ENCODE measurements at regions not wholly inside any gene's neighbourhood (a gene's known extent, or its start where the extent isn't known, plus 50 kb on each side); places are given as distances from the start of the nearest gene placed in this dataset.

GRCh38 chr6:82062219-82062618 lies 185.3 kb downstream of the IBTK start:
- no peak for TF ChIP-seq CTCF (IDR thresholded peaks at IDR 0.05; ENCODE audit: extremely low read depth, insufficient read depth, missing control alignments)
- in situ Hi-C loops (cut with MboI; ENCODE audit: low pct_unique_long_range_greater_than_20kb, low sequenced_read_pairs, unreplicated experiment) = no loop called here
- DNase-seq (ENCODE audit: low spot score) = no peak

GRCh38 chr6:82057846-82058554 lies 189.5 kb downstream of the IBTK start:
- TF ChIP-seq CTCF (IDR thresholded peaks at IDR 0.05; ENCODE audit: extremely low read depth, insufficient read depth, missing control alignments) = no peak
- in situ Hi-C loops (cut with MboI; ENCODE audit: low pct_unique_long_range_greater_than_20kb, low sequenced_read_pairs, unreplicated experiment) = no loop called here
- DNase-seq (ENCODE audit: low spot score) = no peak

- no peak for DNase-seq (ENCODE audit: low spot score)
- in situ Hi-C loops (cut with MboI; ENCODE audit: low pct_unique_long_range_greater_than_20kb, low sequenced_read_pairs, unreplicated experiment) = no loop called here
- TF ChIP-seq CTCF (IDR thresholded peaks at IDR 0.05; ENCODE audit: extremely low read depth, insufficient read depth, missing control alignments) = no peak
Measured at GRCh38 chr6:82056567-82056966, 191.0 kb downstream of the IBTK start.

DNA sequence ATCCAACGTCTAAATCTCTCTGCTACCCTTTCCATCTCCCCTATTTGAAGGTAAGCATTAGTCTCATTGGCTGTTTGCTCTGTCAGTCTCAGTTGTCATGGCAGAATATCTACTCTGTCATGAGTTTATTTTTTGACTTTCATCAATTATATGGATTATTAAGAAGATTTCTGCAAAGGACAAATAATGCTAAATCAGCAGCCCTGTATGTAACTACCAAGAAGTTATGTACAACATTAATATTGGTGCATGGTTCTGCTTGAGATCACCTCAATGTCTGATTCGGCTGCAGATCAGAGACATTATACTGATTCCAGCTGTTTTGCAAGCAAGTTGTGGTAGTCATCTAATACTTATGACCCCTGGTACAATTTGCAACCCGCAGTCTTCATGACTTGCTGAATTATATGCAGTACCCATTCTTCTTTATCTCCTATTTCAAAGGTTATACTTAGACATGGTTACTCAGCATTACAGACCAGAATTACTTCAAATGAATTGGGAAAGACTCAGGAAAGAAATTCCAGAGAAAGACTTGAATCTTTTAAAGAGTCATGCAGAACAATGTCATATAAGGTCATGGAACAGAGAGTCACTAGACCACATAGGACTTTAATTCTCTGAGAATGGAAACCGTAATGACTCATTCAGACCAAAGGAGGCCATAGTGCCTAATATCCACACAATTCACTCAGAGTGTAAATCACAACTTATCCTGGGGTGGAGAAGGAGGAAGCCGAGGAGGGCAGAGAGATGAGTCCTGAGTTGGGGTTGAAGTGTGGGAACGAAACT lies 201.4 kb downstream of the IBTK start:
- in situ Hi-C loops (cut with MboI; ENCODE audit: low pct_unique_long_range_greater_than_20kb, low sequenced_read_pairs, unreplicated experiment) = no loop called here
- no peak for DNase-seq (ENCODE audit: low spot score)
- TF ChIP-seq CTCF (IDR thresholded peaks at IDR 0.05; ENCODE audit: extremely low read depth, insufficient read depth, missing control alignments) = no peak

DNA sequence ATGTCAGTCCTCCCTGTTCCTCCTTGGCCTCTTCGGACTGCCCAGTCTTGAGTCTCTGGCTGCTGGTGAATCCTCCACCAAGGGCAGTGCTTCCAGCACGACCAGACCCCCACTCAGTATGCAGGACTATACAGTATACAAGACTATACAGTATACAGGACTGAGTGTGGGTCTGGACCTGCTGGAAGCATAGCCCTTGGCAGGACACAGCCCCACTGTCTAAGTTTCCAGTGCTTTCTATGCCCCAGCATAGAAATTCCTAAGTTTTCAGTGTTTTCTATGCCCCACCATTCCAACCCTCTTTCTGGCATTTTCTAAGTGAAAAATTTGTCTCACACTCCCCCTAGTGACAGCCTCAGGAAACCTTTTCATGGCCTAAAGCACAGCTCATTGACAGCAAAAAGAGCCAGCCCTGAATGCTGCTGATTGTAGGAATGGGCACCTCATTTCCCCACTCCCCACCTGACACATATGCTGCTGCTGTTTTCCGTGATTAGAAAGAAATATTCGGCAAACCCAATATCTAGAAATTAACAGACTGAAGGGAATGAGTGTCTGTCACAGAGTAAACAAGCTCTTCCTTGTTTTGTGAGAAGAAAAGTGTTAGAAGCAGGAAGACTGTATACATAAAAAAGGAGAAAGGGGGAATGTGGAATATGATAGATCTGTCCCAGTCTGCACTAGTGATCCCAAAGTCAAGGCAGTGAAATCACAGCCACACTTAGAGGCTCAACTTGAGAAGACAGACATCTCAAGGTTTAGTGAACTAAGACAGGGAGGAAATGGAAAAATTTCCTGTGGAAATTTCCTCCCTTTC lies 206.9 kb downstream of the IBTK start:
- in situ Hi-C loops (cut with MboI; ENCODE audit: low pct_unique_long_range_greater_than_20kb, low sequenced_read_pairs, unreplicated experiment) = no loop called here
- TF ChIP-seq CTCF (IDR thresholded peaks at IDR 0.05; ENCODE audit: extremely low read depth, insufficient read depth, missing control alignments) = peak; percentile 79
- no peak for DNase-seq (ENCODE audit: low spot score)

- no peak for TF ChIP-seq CTCF (IDR thresholded peaks at IDR 0.05; ENCODE audit: extremely low read depth, insufficient read depth, missing control alignments)
- in situ Hi-C loops (cut with MboI; ENCODE audit: low pct_unique_long_range_greater_than_20kb, low sequenced_read_pairs, unreplicated experiment) = no loop called here
- DNase-seq (ENCODE audit: low spot score) = no peak
Measured at GRCh38 chr6:82038631-82039030, 208.9 kb downstream of the IBTK start.
